PC-3 (cell line): ENCODE measurements at regions not wholly inside any gene's neighbourhood (a gene's known extent, or its start where the extent isn't known, plus 50 kb on each side); places are given as distances from the start of the nearest gene placed in this dataset.

Source experiments
- EZH2 ChIP-seq: fragments of 300-600 bp; sonication (generic); IDR thresholded peaks from one replicate; pipeline ENCODE4 v1.6.1; 2017; ENCODE audit warnings: antibody characterized with exemption, mild to moderate bottlenecking, low read length; ENCODE audit not compliant: unreplicated experiment
- EZH2phosphoT487 ChIP-seq: fragments of 300-600 bp; sonication (generic); IDR thresholded peaks from 2 replicates; pipeline ENCODE4 v1.6.1; 2018; ENCODE audit warnings: mild to moderate bottlenecking, antibody characterized with exemption, low read length, borderline replicate concordance
- TF ChIP-seq, protein P1 (sequence below): fragments of 300-600 bp; sonication (generic); conservative IDR thresholded peaks from 2 replicates; pipeline ENCODE4 v1.5.1; 2017; ENCODE audit warnings: antibody characterized with exemption, low read depth, mild to moderate bottlenecking, low read length

GRCh38 chrX:147183161-147183560, 368.6 kb upstream of the CXorf51A start:
- TF ChIP-seq, protein P1, sequence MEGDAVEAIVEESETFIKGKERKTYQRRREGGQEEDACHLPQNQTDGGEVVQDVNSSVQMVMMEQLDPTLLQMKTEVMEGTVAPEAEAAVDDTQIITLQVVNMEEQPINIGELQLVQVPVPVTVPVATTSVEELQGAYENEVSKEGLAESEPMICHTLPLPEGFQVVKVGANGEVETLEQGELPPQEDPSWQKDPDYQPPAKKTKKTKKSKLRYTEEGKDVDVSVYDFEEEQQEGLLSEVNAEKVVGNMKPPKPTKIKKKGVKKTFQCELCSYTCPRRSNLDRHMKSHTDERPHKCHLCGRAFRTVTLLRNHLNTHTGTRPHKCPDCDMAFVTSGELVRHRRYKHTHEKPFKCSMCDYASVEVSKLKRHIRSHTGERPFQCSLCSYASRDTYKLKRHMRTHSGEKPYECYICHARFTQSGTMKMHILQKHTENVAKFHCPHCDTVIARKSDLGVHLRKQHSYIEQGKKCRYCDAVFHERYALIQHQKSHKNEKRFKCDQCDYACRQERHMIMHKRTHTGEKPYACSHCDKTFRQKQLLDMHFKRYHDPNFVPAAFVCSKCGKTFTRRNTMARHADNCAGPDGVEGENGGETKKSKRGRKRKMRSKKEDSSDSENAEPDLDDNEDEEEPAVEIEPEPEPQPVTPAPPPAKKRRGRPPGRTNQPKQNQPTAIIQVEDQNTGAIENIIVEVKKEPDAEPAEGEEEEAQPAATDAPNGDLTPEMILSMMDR, result no peak
- TF ChIP-seq EZH2, result no peak
- TF ChIP-seq EZH2phosphoT487, result no peak
